ENCODE measurements at regions not wholly inside any gene's neighbourhood (a gene's known extent, or its start where the extent isn't known, plus 50 kb on each side); places are given as distances from the start of the nearest gene placed in this dataset.

GRCh38 chr17:77593081-77593480 is 365.4 kb upstream of the TNRC6C start:
- DNase-seq = no peak

GRCh38 chr17:77594416-77595209 is 363.9 kb upstream of the TNRC6C start:
- no peak for DNase-seq

GRCh38 chr17:77596491-77597417 is 361.7 kb upstream of the TNRC6C start:
- no peak for DNase-seq

- no peak for DNase-seq
Measured at GRCh38 chr17:77597418-77598240, 360.9 kb upstream of the TNRC6C start.

GRCh38 chr17:77598241-77598620 is 360.3 kb upstream of the TNRC6C start:
- DNase-seq = no peak

GRCh38 chr17:77599699-77600098 is 358.8 kb upstream of the TNRC6C start:
- DNase-seq = no peak

GRCh38 chr17:77600346-77600745 is 358.2 kb upstream of the TNRC6C start:
- DNase-seq = no peak

- no peak for DNase-seq
Measured at GRCh38 chr17:77601054-77601979, 357.2 kb upstream of the TNRC6C start.

GRCh38 chr17:77602062-77602746 is 356.3 kb upstream of the TNRC6C start:
- DNase-seq = no peak

GRCh38 chr17:77602883-77603640 is 355.4 kb upstream of the TNRC6C start:
- no peak for DNase-seq

GRCh38 chr17:77604301-77604972 is 354.1 kb upstream of the TNRC6C start:
- no peak for DNase-seq

GRCh38 chr17:77604973-77605313 is 353.6 kb upstream of the TNRC6C start:
- no peak for DNase-seq

- DNase-seq = no peak
Measured at GRCh38 chr17:77606146-77606864, 352.2 kb upstream of the TNRC6C start.

- no peak for DNase-seq
Measured at GRCh38 chr17:77606865-77607210, 351.7 kb upstream of the TNRC6C start.

- no peak for DNase-seq
Measured at GRCh38 chr17:77607606-77608005, 350.9 kb upstream of the TNRC6C start.

GRCh38 chr17:77608431-77608830 is 350.1 kb upstream of the TNRC6C start:
- no peak for DNase-seq

- DNase-seq = no peak
Measured at GRCh38 chr17:77609553-77610517, 348.7 kb upstream of the TNRC6C start.

- DNase-seq = no peak
Measured at GRCh38 chr17:77610518-77610893, 348.0 kb upstream of the TNRC6C start.

All from SW 1271 (cell line).